Germinal center (tissue), 1 donor: ENCODE measurements at regions not wholly inside any gene's neighbourhood (a gene's known extent, or its start where the extent isn't known, plus 50 kb on each side); places are given as distances from the start of the nearest gene placed in this dataset.

Experiments
- DNase-seq: peaks from one replicate; pipeline ENCODE4 v3.0.0; 2012; ENCODE audit warnings: mixed read lengths, low spot score

DNA sequence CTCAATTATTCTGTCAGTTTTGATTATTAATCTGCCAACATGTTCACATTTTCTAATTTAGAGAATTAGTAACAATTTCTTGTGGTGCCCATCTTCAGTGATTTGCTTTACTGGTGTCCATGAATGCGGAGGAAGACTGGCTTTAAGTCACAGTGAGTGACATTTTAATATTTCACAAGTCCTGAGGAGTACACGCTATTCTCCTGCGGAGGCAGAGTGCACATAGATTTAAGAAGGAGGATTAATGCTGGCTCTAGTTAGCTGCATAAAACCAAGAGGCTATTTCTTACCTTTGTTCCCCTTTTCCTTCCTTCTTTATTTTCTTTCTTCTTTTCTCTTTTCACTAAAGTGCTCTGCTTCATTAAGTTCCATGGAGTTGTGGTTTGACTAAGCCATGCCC lies 495.2 kb upstream of the IGFBP7 start:
- no peak for DNase-seq

DNA sequence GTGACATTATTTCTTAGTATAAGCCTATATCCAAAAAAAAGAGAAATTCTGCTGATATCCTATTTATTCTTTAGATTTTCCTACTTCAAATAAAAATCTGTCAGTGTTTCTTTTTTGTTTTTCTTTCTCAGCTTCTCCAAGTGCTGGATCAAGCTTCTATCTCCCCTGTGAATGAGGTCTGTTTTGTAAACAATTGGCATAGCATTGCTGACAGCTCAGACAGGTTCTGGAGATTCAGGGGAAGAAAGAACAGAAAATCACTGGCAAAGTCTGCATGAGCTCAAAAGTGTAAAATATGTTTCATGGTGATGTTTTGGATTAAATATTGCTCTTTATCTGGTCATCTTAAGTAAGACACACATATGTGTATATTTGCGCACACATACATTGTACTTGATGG lies 492.0 kb upstream of the IGFBP7 start:
- no peak for DNase-seq

DNA sequence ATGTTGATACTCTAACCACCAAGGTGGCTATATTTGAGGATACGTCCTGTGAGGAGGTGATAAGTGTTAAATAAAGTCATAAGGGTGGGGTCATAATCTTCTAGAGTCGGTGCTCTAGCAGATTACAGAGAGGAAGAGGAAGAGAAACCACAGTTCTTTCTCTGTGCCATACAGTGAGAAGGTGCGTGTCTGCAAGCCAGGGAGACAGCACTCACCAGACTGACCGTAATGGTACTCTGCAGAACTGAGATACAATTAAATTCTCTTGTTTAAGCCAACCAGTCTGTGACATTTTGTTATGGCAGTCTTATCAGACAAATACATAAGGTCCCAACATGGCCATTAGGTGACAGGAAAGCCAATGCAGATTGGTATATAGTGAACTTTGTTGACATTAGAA lies 480.9 kb upstream of the IGFBP7 start:
- DNase-seq, result no peak

DNA sequence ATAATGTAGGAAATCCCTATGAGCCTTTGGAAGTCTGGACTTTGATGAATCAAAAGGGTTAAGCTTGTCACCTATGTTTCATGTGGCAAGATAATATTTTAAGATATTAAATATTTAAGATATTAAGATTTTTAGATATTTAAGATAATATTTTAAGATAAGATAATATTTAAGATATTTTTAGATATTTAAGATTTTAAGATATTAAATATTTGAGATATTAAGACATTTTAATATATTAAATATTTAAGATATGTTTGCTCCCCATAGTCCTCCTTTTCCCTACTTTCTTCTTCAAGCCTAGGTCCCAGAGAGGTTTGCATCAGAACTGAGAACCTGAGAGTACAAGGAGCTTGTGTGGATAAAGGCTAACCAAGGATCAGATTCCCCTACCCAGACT lies 478.4 kb upstream of the IGFBP7 start:
- no peak for DNase-seq

DNA sequence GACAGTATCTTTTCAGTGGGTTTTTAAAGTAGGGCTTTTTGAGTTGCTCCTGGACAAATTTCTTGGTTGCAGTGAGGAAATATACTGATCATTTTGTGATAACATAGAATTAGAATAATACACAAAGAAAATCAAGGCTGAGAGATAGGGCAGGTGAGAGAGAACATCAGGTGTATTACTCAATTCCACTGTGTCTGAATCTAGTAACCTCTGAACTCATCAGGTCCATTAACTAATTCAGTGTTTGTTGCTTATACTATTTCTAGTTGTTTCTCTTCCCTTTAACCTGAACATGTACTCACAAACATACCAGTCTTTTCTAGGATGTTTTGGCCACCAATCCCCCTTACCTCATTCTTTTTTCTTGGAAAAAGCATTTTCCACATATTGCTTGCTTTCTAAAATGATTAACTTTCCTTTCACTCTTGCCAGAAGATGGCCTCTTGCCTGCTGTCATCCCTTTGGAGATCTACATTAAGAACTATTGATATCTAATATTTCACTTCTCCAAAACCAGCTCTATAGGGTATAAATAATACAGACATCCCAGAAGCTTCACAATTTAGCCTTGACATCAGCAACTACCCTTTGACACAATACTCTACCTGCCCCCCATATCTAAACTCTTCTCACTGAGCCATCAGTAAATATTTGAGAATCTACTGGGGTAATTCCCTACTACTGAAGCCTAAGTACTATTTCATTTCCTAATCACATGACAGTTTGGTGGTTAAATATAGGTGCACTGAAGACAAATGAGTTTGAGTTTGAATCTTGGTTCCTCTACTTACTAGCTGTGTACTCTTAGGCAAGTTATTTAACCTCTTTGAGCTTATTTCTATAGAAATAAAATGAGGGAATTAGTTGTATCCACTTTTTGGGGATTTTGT lies 470.8 kb upstream of the IGFBP7 start:
- DNase-seq, result no peak

DNA sequence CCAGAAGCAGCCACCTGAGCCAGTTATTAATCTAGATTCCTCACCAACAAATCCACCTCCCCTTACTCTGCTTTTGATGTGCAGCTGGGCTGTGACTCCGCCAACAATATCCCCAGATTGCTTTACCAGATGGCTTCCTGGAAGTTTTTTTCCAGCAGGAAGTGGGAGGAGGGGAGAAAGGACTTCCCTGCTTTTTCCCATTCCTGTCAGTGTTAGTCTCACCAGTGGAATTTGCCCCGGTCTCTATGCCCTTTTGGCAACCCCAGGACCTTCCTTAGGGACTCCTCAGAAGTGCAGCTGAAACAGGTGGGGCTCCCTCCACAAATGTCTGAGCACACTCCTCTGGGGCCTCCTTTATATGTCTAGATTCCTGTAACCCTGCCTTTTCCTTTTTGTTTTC lies 465.2 kb upstream of the IGFBP7 start:
- DNase-seq, result no peak

DNA sequence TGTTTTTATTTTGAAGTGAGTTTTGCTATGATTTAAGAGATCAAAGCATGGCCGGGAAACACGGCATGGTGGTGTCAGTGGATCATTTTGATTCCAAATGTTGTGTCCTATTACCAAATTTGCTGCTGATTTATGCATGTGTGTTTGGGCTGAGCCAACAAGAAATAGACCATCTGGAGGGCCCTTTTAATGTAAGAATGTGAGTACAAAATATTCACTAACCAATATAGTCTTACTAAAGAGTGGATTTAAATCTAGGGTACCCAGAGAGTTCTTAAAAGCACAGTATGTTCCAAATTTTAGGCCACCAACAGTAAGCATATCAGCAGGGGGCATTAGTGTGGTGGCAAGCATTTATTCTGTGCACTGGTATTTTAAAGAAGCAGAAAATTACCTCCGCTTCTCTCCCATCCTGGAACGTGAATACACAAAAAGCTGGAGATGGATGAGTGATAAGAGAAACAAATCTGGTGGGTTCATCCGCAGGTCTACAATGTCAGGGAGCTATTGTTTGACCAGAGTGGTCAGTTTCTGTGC lies 444.4 kb upstream of the IGFBP7 start:
- no peak for DNase-seq

DNA sequence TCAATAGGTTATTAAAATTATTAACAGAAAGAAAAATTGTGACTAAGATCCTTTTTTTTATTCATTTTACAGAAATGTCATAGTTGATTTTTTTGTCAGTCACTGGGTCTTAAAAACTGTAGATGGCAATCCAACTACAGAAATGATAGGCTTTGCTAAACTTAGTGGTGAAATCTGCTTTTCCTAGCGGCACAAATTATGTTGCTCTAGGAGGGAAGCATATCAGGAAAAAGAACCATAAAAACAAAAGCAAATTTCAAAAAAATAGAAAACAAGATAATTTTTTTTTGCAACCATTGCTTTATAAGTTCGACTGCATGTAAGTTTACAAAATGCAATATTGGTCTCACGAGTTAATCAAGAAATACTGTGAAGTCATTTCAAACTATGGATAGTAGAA lies 443.5 kb upstream of the IGFBP7 start:
- DNase-seq, result no peak

DNA sequence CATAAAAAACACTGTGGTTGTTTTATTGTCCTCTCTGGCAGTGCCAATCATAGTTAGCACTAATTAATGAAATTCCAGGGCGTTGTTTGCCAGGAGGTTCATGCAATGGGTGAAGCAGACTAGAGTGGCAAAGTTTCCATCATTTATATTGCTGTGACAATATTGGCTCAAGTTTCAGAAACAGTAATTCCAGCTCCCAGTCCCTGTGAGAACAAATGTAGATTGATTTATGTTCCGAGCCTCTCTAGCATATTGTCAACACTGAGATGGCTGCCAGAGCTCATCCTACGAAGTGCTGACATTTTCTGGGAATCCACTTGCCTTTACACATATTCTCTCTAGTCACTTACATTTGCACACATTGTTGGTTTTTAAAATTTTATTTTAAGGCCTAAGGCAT lies 440.0 kb upstream of the IGFBP7 start:
- DNase-seq, result no peak

DNA sequence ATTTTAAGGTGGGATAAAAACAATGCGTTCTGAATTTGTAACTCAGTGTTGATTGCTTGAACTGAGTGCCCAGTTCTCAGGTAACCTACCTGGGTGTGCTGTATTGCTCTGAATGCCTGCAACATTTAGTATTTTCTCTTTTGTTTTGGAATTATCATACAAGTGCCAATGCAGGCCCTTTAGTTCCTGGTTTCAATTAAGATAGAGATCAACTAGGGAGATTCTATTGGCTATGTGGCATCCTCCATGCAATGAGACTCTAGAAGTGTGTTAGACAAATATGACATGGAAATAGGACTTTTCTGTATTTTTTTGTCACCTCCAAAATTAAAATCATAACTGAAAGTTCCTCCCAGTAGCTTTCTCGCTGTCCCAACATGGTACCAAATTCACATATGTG lies 438.7 kb upstream of the IGFBP7 start:
- no peak for DNase-seq

DNA sequence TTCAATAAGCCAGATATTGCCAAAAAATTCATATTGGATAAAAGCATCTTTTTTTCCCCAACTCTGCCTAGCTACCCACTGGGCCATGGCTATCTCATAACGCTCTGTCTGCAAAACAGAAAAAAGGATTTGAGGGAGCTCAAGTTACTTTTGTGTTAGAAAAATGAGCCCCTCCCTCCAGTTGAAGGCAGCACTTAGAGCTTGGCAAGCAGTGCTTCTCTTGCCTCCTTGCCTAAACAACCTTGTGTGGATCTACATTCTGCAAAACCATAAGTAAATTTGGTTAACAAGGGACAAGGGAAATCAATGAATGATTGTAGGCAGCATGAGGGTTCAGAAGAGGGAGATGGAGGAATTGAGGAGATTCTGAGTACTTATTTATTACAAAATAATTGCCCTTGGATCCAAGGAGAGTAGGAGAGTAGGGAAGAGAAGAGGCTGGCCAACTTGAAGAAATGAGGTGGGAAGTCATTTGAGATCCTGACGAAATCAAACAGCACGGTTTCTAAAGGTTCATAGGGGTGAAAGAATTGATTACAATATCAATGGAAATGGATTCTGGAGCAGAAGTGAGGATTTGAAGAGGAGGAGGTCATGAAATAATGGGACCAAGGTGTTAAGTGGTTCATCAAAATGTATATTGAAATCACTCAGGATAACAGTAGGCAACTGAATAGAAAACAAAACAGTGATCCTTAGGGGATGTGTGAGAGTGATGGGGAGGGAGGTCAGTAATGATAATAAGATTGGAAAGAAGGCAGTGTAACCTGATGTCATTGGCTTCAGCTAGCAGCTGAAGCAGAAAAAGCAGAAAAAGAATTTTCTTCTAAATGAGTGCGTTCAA lies 434.8 kb upstream of the IGFBP7 start:
- no peak for DNase-seq

DNA sequence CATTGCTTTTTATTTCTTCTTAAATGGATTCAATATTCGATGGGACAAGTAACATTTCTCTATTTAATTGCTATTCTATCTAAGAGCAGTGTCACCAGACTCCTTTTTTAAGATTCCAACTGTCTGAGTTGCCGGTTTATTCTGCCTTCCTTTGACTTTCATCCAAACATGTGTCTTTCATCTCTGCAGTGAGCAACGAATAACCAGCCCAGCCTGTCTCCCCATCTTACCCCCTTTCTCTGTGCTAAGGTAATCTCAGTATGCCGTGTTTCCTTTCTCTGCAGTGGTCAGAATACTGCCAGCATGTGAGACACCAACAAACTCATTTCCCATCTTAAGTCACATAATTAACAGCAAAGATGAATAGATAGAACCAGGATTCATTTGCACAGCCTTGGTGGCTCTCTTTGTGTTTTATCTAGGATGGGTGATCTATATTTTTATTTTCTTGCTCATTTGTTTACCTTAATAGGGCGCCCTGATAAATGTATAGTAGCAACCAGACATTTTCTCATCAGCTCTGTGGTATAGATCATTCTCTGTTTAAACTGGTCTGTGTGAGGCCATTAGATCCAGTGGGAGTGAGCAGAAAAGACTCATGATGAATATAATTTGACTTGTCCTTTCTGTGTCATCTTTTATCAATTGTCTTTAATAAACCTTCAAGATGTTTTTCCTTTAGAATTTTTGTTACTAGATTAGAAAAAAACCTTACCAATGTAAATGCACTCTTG lies 394.8 kb upstream of the IGFBP7 start:
- no peak for DNase-seq

DNA sequence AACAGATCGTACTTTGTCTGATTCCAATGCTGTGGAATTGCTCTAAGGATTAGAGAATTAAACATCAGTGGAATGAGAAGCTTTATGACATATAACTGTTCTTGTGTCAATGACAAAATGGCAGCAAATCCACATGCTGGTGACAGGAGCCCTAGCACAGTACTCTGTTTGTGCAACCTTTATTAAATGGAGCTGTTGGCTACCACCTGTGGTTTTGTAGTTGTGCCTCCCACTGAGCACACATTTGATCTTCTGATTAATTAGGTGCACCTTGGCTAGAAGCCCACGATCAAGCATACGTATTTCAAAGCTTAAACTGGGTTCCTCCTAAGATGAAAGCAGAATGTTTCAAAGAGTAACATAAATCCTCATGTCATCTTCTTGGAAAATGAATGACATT lies 394.0 kb upstream of the IGFBP7 start:
- DNase-seq, result no peak

DNA sequence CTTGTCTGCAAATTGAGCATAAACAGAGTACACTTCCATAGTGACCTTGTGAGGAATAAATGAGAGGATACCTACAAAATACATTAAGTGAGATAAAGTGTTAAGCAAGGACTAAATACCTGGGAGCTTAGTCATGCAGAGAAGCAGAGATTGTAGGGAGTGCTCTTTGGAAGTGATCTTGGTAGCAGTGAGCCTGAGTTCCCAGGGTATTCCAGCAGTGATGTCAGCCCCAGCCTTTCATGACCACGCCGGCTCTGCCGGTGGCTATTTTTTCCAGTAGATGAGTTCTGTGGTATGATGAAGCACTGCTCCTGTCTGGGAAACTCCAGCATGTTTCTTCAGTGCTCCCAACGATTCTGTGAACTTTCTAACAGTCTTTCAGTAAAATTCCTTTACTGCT lies 391.5 kb upstream of the IGFBP7 start:
- no peak for DNase-seq

DNA sequence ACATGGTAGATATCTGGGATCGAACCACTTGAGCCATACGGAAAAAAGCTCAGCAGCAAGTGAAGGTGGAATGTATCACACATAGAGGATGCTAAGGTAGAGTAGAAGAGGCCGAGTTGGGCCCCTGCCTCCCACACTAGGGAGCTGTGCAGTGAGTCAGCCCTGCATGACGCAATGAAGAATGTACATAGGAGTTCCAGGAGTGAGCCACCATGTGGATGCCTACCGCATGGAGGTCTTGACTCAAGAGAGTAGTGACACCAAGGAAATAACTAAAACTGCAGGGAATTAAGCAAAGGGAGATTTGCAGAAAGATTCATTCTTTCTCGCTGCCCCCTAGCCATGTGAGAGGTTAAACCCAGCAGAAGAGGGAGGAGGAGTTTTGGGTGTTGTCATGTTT lies 389.6 kb upstream of the IGFBP7 start:
- no peak for DNase-seq

DNA sequence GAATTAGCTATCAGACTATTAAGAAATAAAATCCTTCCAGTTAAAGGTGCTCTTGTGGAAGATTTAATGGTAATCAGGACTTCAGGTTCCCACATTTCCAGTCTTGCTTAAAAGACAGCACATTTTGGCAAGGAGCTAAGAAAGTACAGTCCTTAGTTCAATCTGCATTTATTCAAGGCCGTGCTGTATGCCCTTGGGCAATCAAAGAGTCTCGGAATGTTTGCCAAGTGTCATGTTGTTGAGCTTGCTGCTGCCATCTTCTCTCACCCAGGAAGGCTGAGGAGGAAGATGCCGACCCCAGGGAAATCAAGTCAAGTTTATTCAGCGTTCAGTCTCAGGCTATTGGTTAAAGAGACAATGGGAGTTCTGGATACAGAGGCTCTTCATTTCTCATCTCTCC lies 388.1 kb upstream of the IGFBP7 start:
- no peak for DNase-seq

DNA sequence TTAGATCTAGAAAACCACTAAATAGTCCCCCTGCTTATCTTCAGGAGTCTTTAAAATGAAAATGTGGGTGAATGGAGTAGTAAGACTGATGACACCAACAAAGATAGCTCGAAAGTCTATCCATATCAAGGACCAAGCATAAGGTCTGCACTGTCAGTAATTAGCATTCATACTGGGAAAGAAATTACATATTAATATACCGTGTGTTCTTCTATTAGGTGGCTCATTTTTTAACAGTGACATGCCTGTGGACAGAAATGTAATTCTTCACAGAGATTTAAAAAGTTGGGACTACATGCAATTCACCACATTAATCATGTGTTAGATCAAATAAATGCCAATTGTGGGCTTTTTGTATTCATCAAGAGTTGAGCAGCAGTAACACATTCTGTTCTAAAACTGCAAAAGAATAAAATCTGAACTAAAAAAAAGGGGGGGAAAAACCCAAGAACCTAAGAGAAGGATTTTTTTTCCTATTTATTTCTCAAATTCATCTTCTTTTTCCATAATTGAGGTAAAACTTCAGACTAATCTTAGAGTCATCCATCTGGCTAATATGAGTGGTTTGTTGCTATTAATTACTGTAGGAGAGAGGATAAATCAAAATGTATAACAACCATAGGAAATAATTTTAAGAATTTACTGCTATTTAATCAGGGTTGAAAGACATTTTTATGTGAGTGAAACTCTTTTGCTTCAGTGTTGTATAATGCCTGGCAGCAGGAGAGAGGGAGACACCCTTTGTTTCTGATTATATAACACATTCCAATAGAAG lies 386.7 kb upstream of the IGFBP7 start:
- no peak for DNase-seq

DNA sequence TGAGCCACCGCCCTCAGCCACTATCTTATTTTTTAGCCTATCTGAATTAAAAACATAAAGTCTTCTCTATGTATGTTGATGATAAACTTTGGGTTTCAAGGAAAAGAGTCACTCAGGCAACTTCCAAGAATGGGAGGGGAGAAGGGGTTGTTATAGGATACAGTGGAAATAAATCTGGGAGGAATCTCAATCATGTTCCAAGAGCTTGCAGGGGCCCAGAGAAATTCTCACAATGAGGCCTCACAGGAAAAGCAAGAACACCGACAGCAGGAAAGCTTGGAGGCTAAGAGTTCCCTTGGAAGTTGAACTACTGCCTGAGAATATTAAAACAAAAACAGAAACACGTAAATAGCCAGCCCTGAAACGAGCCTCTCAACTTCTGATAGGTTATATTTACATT lies 384.6 kb upstream of the IGFBP7 start:
- DNase-seq, result no peak

DNA sequence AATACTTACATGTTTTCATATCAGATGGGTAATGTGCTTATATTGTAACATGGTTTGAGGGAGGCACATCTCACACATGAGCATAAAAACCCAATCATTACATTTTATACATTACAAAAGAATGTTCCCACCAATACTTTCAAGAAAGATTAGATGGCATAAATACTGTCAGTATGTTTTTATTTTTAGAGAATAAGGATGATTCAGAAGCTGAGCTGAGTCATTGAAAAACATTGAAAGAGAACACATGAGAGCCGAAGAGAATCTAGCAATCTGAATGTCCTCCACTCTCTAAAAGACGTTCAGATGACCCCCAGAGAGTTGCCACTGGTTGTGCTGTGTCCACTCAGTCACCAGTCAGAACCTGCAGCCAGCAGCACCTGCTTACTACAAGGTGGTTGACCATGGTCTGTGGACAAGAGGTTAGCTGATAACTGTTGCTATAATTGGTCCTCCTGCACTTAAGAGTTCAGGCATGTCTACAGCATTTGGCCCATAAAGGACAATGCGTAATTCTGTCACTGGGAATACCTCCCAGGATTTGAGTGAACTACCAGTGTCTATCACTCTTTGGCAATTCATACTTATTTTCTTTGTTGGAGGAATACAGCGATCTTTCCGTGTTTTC lies 382.2 kb upstream of the IGFBP7 start:
- no peak for DNase-seq

DNA sequence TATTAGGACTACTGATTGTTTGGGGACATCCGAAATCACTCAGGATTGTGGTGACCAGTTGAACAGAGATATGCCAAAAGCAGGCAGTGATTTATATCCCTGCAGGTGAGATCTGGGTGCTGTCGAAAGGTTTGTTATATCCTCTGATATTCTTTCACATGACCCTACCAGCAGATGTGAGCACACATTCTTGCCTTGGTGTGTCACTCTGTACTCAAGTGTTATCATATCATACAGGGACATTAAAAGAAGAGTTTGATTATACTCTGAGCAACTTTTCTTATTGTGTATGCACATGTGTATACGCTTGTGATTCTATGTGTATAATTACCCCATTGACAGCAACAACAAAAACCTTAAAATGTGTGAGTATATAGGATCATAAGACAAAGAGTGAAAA lies 381.2 kb upstream of the IGFBP7 start:
- no peak for DNase-seq
